Stimulated activated CD8-positive, alpha-beta memory T cell treated with anti-CD3 and anti-CD28 coated beads, Interleukin-7, amount 100 ng/mL, for 24 hours (primary cell): ENCODE measurements at regions not wholly inside any gene's neighbourhood (a gene's known extent, or its start where the extent isn't known, plus 50 kb on each side); places are given as distances from the start of the nearest gene placed in this dataset.

Experiments used
- DNase-seq: peaks from one replicate; pipeline ENCODE4 v3.0.0-alpha.2; 2020; ENCODE audit warnings: low read depth

DNA sequence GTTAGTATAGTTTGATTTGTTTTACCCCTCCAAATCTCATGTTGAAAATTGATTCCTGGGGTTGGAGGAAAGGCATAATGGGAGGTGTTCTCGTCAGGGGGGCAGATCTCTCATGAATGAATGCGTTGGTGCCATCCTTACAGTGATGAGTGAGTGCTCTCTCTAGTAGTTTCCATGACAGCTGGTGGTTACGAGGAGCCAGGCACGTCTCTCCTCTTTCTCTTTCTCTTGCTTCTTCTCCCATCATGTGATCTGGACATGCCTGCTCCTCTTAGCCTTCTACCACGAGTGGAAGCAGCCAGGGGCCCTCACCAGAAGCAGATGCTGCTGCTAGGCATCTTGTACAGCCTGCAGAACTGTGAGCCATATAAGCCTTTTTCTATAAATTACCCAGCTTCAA is 454.1 kb downstream of the EFNA5 start:
- no peak for DNase-seq

DNA sequence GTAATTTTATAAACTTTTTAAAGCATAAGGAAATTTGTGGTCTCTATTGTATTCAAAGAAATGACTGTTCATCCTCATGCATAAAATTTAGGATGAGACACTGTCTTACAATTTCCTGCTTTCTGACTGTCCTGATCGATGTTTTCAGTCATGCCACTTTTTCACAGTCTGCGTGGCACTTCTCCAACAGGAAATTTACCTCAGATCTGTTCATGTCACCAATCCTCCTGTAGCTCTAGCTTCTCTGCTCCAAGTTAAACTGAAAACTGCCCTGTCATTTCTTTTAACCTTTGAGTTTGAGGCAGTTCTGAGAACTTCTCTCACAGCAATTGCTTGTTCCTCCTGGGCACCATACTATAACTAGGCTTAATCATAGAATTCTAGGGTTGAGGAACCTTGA is 455.1 kb downstream of the EFNA5 start:
- DNase-seq = no peak

DNA sequence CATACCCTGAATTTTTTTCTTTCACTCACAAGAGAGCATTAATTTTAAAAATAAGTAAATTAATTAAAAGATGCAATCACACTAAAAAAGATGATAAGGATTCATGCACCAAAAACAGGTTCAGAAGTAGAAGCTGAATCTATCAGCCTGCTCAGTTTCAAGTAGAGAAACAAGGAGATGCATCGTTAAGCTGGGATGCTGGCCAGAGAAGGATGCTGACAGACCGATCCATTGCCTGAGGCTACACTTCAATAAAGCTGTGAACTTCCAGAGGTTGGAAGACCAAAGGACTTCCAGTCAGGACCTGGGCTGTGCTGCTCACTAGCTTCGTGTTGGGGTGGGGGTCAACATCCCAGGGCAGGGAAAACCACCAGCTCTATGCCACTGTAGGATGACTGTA is 457.7 kb downstream of the EFNA5 start:
- no peak for DNase-seq

GRCh38 chr5:107211630-107212029 is 459.1 kb downstream of the EFNA5 start:
- DNase-seq = no peak

DNA sequence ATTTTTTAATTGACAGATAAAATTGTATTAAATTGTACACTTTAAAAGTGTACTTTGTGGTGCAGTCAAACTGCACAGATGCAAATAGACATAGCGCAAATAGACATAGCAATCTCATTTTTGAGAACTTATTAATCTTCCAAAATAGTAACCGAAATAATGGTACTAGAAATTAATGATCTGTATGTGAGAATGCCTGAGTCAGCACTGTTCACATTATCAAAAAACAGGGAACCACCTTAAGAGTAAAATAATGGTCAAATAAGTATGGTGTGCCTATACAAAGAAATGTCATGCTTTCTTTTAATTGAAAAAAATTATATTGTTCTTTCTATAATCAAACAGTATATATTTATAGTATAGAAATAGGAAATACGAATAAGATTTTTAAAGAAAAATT is 461.9 kb downstream of the EFNA5 start:
- DNase-seq = no peak

GRCh38 chr5:107204413-107204812 is 466.3 kb downstream of the EFNA5 start:
- DNase-seq = no peak

- no peak for DNase-seq
Measured at GRCh38 chr5:107203243-107203642, 467.5 kb downstream of the EFNA5 start.

- DNase-seq = no peak
Measured at GRCh38 chr5:107199756-107200155, 471.0 kb downstream of the EFNA5 start.

- DNase-seq = no peak
Measured at GRCh38 chr5:107196500-107197059, 474.2 kb downstream of the EFNA5 start.

GRCh38 chr5:107195890-107196395 is 474.8 kb downstream of the EFNA5 start:
- no peak for DNase-seq

- DNase-seq = no peak
Measured at GRCh38 chr5:107184871-107185270, 485.9 kb downstream of the EFNA5 start.

DNA sequence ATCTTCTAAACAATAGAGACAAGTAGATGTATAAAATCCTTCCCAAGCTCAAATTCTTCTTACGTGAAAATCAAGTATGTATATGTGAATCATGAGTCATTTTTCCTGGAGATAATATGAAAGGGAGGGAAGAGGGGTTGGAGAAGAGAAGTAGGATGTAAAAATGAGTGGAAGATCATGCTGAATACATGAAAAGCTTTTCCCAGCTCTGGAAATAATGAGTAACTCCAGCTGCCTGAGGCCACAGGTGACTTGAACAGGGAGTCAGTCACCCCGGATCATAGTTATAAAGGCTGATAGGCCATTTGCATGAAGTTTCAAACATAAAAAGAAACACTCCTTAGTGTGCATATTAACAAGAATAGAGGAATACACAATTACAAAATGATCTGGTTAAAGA is 486.7 kb downstream of the EFNA5 start:
- no peak for DNase-seq

GRCh38 chr5:107170620-107171019 is 500.1 kb downstream of the EFNA5 start:
- no peak for DNase-seq

- no peak for DNase-seq
Measured at GRCh38 chr5:107169867-107170266, 500.9 kb downstream of the EFNA5 start.

DNA sequence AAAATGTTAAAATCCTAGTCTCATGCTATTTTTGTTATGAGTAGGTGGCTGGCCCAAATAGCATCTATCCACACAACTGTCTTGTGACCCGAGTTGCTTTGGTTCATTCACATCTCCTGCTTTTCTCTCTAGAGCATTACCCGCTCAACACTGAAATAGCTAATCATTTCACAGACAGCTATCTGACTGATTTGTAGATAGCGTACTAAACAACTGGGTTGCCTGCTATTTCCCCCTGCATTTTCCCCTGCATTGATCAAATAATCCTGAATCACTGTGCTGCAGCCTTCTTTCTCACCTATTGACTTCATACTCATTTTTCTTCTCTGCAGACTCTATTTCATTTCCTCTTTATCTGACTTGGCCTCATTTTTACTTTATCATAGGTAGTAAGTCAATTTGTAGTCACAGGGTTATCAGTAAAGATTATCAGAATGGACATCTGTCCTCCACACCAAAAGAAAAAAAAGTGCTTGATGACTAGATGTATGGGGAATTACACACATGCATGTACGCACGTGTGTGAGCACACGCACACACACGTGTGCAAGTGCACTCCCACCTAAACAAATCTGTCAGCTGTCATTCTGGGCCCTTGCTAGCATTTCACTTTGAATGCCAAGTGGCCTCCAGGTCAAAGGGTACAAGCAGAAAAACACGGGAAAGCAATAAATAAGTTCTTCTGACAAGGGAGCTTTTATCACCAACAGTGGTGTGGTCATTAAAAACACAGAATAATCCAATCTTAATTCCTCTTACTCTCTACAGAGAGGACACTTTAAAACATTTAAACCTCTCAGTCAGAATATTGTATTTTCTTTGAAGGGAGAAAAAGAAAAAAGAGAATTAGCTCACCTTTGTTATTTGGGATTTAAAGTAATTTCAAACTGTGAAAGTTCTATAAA is 501.6 kb downstream of the EFNA5 start:
- DNase-seq = no peak

- no peak for DNase-seq
Measured at GRCh38 chr5:107168086-107168485, 502.7 kb downstream of the EFNA5 start.

GRCh38 chr5:107165296-107165695 is 505.4 kb downstream of the EFNA5 start:
- DNase-seq = no peak

GRCh38 chr5:107157809-107158208 is 512.9 kb downstream of the EFNA5 start:
- DNase-seq = no peak

- no peak for DNase-seq
Measured at GRCh38 chr5:107155707-107156106, 515.0 kb downstream of the EFNA5 start.

GRCh38 chr5:107154593-107154992 is 516.1 kb downstream of the EFNA5 start:
- no peak for DNase-seq

- no peak for DNase-seq
Measured at GRCh38 chr5:107153283-107153682, 517.5 kb downstream of the EFNA5 start.

GRCh38 chr5:107149243-107150005 is 521.3 kb downstream of the EFNA5 start:
- no peak for DNase-seq

GRCh38 chr5:107147589-107147988 is 523.1 kb downstream of the EFNA5 start:
- no peak for DNase-seq
